HG03039 (cell line): ENCODE measurements at regions not wholly inside any gene's neighbourhood (a gene's known extent, or its start where the extent isn't known, plus 50 kb on each side); places are given as distances from the start of the nearest gene placed in this dataset.

Source experiments
- ATAC-seq: cut with Tn5 transposase; IDR thresholded peaks from one replicate; pipeline ENCODE4 v1.9.1; 2021; ENCODE audit warnings: mild to moderate bottlenecking, moderate library complexity; ENCODE audit not compliant: unreplicated experiment

DNA sequence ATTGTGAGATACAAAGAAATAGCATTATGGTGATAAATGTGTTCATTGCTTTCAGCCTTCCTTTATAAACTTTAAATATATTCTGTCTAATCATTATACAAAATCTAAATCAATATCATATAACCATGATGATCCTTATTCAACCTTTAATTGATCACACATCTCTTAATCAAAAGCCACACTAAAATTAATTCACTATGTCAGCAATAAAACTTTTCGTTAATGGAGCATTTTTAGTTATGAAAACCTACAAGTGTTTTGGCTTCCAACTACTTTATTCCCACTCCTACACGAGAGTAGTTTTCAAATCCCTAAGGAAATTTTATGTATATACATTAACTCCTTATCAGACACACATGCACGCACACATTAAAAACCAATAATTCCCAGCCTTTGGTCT is 530.2 kb downstream of the KCTD8 start:
- no peak for ATAC-seq

DNA sequence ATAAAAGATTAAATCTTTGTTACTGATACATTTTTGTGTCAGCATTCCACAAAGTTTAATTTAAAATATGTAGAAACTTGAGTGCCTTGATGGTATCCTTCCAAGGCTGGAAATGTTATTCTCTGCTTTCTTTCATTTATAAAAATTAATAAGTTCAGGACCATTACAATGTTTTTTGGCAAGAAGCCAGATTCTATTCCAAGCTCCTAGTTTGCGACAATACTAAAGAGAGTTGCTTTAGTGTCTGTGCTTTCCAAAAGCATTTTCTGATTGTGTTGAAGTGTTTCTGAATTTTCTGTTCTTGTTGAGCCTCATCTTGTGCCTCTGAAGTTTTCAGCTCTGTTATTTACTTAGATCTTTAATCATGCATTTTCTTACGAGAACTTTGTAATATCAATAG is 516.2 kb downstream of the KCTD8 start:
- ATAC-seq, result no peak

DNA sequence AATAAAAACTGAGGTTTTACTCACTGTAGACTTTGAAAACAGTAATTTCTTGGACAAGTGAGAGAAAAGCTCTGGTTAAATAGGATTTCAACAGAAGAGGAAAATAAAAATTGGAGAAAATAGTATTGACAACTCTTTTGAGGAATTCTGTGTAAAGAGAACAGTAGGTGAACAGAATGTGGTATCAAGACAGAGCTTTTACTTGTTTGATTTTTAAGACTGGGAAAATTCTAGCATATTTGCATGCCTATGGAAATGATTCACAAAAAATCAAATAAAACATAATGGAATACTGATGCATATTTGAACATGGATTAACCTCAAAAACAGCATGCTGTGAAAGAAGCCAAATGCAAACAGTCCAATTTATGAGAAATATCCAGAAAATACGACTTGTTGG is 504.6 kb downstream of the KCTD8 start:
- ATAC-seq, result no peak

DNA sequence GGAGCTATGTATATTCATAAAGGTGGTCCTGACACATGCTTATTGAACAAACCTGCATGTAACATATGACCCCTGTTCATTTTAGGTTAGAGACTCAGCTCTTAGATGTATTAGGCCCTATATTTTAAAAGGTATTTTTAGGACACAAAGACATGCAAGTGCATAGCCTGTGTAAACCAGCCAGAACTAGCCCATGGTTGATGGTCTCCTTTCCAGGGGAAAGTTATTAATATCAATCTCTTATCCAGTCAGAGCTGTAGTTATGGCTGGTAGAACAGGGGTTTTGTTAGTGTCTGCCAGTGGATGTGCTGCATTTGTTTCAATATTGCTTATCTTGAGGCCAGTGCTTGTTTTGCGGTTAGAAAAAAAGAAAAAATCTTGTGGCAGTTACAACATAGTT is 488.6 kb downstream of the KCTD8 start:
- no peak for ATAC-seq

DNA sequence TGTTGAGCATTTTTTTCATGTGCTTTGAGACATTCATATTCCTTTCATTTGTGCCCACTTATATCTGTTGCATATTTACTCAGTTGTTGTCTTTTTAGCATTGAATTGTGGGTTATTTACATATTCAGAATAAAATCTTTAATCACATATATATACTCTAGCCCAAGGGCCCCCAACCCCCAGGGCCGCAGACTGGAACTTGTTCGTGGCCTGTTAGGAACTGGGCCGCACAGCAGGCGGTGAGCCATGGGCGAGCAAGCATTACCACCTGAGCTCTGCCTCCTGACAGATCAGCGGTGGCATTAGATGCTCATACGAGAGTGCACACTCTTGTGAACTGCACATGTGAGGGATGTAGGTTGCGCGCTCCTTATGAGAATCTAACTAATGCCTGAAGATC is 480.6 kb downstream of the KCTD8 start:
- no peak for ATAC-seq

DNA sequence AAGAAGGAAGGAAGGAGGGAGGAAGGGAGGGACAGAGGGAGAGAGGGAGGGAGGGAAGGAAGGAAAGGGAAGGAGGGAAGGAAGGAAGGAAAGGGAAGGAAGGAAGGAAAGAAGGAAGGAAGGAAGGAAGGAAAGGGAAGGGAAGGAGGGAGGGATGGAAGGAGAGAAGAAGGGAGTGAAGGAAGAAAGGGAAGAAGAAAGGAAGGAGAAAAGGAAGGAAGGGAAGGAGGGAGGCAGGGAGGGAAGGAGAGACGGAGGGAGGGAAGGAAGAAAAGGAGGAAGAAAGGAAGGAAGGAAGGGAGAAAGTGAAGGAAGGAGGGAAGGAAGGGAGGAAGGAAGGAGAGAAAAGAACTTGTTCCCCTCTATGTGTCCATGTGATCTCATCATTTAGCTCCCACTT is 465.0 kb downstream of the KCTD8 start:
- no peak for ATAC-seq

DNA sequence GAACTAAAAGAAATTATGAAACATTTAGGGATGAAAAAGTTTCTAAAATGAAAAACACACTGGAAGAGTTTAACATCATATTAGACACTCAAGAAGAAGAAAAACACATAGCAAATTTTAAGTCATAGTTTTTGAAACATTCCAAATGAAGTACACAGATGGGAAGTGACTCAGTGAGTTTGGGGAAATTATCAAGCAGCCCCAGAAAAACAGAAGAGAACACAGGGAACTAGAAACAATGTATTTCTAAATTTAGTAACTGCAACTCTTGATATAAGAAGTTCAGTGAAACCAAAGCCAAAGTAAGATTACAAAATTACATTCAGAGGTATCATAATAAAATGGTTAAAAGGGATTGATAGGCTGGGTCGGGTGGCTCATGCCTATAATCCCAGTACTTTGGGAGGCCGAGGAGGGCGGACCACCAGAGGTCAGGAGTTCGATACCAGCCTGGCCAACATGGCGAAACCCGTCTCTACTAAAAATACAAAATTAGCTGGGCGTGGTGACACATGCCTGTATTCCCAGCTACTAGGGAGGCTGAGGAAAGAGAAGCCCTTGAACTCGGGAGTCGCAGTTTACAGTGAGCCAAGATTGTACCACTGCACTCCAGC is 461.2 kb downstream of the KCTD8 start:
- ATAC-seq, result no peak

DNA sequence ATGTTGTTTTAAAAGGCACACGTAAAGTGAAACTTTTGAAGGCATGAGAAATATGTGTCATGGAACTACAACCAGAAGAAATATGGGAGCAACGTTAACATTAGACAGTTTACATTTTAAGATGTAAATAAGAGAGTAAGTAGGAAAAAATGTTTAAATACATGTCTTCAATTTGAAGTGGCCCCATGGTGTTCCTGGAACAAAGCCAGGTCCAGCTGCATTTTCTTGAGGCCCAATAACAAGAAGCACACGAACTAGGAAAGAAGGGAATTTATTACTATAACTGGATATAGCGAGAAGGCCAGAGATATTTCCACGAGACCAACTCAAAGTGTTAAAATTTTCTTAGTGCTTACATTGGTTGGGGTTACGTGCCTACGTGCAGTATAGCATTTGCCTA is 458.1 kb downstream of the KCTD8 start:
- no peak for ATAC-seq

DNA sequence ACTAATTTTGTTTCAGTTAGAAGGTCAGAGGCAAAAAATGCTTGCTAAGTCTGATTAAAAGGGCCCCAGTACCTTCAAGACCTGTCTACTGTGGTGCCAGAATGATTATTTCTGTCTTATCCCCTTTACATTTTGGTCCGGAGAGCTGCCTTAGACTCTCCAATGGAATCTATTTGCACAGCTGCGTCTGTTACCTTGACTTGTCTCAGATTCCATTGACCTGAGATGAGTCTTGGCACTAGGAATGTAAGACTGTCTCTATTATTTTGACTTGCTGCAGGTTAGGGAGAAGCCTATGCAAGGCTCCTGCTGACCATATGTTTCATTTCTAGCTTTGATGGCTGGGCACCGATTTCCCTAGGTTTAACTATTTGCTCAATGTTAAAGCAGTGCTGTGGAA is 457.6 kb downstream of the KCTD8 start:
- ATAC-seq, result no peak

DNA sequence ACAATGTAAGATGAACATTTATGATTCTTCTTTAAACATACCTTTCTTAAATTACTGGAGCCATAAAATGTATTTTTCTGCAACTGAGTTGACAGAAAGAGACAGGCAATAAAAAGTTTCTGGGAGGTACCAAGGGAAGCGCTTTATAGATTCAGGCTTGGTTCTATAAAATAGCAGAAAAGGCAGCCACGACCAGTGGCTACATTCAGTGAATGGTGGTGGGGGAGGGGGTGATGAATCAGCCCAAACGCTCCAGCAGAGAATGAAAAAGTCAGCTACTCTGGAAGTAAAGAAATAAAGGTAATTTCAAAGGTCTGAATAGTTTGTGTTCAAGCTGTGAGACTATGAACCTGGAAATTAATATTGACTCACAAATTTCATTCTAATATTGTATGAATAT is 456.1 kb downstream of the KCTD8 start:
- no peak for ATAC-seq

DNA sequence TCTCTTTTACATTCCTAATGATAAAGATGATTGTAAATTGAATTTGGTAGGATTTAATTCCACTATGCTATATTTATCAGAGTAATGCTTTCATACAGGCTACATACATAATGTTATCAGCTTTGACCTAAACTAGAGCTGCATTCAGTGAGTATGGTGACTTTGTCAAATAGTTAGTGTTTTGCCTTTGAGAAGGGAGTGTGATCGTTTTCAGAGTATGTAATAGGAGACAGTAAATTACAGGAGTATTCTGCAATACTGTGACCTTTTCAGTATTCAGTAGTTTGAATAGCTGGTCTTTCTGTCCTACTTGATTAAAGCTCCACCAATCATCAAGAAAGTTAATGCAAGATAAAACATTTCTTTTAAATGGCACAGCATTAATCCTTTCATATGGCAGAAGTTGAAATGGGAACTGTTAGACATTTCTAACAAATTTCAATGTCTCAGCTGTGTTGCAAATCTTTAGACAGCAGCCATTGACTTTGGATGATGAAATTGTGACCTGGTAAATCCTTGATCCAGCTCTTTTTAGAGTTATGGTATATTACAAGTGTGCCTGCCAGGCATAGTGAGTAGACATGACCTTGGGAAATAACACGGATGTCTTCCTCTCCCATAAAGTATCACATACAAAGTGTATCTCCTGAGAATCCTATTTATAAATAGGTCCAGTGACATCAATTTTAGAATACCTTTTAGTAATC is 455.3 kb downstream of the KCTD8 start:
- ATAC-seq, result no peak

DNA sequence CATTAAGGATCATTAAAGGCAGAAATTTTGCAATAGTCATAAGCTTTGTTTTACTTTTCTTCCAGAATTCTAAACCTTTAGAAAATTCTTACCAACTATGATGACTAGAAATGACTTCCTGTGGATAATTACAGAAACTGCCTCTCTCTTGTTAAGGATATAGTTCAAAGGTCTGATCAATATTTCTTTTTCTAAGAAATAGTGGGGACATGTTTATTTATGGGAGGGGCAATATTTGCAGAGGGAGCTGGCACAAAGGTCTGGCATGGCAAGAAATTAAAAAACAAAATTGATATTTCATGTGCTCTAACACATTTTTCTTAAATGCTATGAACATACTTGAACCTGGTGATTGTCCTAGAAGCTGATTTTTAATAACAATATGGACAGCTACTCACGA is 448.9 kb downstream of the KCTD8 start:
- ATAC-seq, result no peak

DNA sequence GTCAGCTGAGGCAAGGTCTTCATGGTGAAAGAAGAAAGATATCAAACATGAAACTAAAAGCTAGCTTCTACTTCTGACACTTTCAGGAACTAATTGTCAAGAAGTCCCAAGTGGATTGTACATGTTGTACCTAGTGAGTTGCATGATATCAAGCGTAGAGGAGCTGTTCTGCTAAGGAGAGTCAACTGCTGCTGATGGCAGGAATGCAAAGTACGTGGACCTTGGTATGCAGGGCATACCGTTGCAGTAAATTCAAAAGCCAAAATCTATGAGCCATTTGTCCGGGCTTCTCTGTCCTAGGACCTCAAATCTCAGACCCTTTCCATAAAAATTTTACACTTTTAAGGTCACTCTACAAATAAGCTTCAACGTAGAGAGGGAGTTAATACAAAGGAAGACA is 446.2 kb downstream of the KCTD8 start:
- no peak for ATAC-seq

DNA sequence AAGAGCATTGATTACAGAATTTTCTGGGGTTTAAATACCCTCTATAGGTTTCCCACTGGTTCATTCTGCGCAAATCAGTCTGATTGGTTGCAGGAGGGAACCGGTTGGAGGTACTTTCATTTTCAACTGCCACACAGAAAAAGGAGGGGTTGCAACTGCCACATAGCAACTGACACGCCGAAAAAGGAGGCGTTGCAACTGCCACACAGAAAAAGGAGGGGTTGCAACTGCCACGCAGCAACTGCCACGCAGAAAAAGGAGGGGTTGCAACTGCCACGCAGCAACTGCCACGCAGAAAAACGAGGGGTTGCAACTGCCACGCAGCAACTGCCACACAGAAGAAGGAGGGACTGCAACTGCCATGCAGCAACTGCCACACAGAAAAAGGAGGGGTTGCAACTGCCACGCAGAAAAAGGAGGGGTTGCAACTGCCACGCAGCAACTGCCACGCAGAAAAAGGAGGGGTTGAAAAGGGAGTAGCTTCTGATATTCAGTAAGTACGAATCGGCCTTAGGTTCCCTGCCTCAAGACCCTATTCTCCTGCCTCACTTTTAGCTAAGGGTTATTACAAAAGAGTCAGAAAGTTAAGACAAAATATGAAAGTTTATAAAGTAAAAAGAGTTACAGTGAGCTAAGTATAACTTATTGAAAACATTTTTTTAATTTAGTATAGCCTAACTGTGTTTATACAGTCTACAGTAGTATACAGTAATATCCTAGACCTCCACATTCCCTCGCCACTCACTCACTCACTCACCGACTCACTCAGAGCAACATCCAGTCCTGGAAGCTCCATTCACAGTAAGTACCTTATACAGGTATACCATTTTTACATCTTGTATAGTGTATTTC is 431.8 kb downstream of the KCTD8 start:
- no peak for ATAC-seq

DNA sequence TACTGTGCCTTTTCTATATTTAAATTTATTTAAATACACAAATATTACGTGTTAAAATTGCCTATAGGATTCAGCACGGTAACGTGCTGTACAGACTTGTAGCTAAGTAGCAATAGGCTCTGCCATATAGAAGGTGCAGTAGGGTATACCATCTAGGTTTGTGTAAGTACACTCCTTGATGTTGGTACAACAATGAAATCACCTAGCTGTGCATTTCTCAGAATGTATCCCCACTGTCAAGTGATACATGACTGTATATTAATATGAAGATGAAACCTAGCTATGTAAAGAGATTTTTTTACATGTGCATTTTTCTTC is 431.2 kb downstream of the KCTD8 start:
- no peak for ATAC-seq

DNA sequence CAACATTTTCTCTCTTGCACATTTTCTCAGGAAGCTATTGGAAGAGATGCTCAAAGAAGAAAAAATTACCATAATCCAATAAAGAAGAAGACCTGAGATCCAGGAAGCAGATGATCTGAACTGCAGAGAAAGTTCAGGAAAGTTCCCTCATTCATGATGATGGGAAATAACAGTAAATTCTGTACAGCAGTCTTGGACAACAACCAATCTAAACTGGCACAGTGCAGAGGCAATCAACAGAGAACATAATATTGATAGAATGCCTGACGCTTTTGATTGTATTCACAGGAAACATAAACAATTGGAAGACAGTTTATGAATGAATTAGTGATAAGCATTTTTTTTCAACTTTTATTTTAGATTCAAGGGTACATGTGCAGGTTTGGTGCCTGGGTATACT is 428.9 kb downstream of the KCTD8 start:
- ATAC-seq, result no peak

DNA sequence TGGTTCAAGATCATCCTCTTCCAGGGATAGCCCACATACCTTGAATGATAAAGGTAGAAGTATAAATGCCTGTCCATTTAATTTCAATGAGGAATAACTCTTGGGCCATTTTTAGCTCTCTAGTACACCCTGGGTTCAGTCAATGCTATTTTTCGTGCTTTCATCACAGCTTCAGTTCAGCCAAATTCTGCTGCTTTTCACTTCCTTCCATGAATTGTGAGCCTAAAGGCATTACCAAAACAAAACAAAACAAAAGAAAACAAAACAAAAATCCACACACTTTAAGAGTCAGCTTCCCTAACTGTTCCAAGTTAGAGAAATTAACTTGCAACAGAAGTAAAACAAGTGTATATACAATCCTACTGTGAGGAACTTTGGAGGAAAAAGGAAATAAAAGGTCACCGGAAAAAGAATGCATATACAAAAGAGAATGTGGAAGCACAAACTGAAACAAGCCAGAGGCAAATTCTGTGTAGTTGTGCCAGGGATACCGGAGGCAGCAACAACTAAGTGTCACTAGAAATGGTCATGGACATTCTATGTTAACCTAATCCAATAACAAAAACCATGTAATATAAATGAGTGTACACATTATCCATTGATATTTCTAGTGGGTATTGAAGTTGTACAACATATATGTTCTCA is 423.1 kb downstream of the KCTD8 start:
- ATAC-seq, result no peak

DNA sequence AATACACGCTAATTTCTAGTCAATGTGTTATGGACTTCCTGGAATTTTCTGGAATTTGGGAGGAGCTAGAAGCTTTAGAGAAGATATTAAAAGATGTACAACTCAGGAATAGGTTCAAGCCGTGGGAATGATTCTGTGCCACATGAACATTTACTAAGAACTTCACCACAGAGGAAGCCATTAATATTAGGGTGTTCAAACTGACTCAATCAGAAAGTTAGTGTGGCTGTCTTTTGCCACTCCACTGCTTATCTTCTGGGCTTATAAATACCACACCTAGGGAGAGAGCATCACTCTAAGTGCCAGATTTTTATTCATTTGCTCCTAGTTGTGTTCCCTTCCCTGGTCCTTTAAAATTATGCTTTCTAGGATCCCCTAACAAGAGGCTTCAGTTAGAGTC is 409.8 kb downstream of the KCTD8 start:
- ATAC-seq, result no peak

DNA sequence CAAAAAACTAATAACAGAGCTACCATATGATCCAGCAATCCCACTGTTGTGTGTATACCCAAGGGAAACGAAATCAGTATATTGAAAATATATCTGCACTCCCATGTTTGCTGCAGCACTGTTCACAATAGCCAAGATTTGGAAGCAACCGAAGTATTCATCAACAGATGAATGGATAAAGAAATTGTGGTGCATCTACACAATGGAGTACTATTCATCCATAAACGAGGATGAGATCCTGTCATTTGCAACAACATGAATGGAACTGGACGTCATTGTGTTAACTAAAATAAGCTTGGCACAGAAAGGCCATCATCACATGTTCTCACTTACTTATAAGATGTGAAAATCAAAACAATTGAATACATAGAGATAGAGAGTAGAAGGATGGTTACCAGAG is 402.1 kb downstream of the KCTD8 start:
- no peak for ATAC-seq

DNA sequence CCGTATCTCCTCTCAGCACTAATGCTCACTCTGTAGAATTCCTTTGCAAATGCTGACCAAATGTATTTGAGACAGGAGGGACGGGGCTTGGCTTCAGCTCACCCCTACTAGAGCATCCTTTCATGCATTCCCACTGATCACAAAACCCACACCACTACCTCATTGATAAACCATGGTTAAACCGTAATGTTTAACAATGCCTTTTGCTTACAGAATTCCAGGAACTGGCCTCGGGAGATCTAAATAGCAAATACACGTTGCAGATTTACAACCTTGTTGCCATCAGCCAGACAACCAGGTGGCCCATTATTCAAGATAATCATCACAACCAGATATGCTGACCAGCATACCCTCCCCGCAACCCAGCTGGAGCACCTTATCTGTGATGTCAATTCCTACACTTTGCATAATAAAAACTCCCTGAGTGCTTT is 391.9 kb downstream of the KCTD8 start:
- no peak for ATAC-seq

DNA sequence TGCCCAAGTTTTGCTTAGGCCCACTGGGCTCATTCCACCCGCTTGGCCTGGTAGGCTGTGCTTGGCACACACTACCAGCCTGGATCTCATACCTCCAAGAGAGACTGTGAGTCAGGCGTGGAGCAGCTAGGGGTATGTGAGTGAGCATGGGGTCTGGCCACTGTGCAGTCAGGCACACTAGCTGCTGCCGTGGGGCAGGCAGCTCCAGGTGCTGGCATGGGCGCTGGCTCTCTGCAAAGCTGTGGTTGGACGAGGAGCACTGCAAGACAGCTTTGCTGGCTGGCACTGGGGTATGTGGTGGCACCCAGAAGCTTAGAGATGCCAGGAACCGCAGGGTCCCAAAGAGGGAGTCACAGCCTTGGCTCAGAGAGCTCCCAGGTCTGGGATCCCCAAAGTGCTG is 377.8 kb downstream of the KCTD8 start:
- no peak for ATAC-seq
